OCI-LY3 (cell line): ENCODE measurements at regions not wholly inside any gene's neighbourhood (a gene's known extent, or its start where the extent isn't known, plus 50 kb on each side); places are given as distances from the start of the nearest gene placed in this dataset.

ENCODE experiments used
- H2AFZ ChIP-seq: fragments of 200-600, 300-600 bp; shearing (Covaris generic); 2 replicates; pipeline ENCODE4 v1.6.0; 2014; ENCODE audit warnings: antibody characterized with exemption, low read depth, low read length
- H3K27ac ChIP-seq: fragments of 200-600, 300-600 bp; sonication (generic); 2 replicates; pipeline ENCODE4 v1.5.1; 2014; ENCODE audit warnings: mild to moderate bottlenecking, low read length, moderate library complexity, mixed read lengths
- H3K27me3 ChIP-seq: fragments of 200-600, 300-600 bp; sonication (generic); 2 replicates; pipeline ENCODE4 v1.6.1; 2014; ENCODE audit warnings: low read depth, low read length, mixed read lengths
- H3K36me3 ChIP-seq: fragments of 200-600, 300-600 bp; sonication (generic); replicated peaks from 2 replicates; pipeline ENCODE3; 2014; ENCODE audit warnings: low read depth, low read length, mixed read lengths
- H3K4me1 ChIP-seq: fragments of 300-600, 200-600 bp; sonication (generic); 2 replicates; pipeline ENCODE4 v1.6.1; 2014; ENCODE audit warnings: low read length, mixed read lengths
- H3K4me2 ChIP-seq: fragments of 200-600, 300-600 bp; sonication (generic); 2 replicates; pipeline ENCODE4 v1.6.1; 2014; ENCODE audit warnings: low read length, mixed read lengths
- H3K4me3 ChIP-seq: fragments of 300-600, 200-600 bp; sonication (generic); 2 replicates; pipeline ENCODE4 v1.5.1; 2014; ENCODE audit warnings: antibody characterized with exemption, mild to moderate bottlenecking, low read length, moderate library complexity
- H3K79me2 ChIP-seq: fragments of 300-600, 200-600 bp; shearing (Covaris generic); 2 replicates; pipeline ENCODE4 v1.6.1; 2014; ENCODE audit warnings: mild to moderate bottlenecking, low read length, mixed read lengths
- H3K9ac ChIP-seq: fragments of 300-600, 200-600 bp; shearing (Covaris generic); 2 replicates; pipeline ENCODE4 v1.6.0; 2014; ENCODE audit warnings: mild to moderate bottlenecking, low read length, moderate library complexity
- H3K9me3 ChIP-seq: fragments of 200-600, 300-600 bp; shearing (Covaris generic); 2 replicates; pipeline ENCODE4 v1.6.1; 2014; ENCODE audit warnings: low read length, mixed read lengths; ENCODE audit not compliant: insufficient read depth
- H4K20me1 ChIP-seq: fragments of 200-600, 300-600 bp; sonication (generic); 2 replicates; pipeline ENCODE4 v1.6.1; 2016; ENCODE audit warnings: low read length, mixed read lengths; ENCODE audit not compliant: insufficient read depth
- EZH2phosphoT487 ChIP-seq: fragments of 200-600 bp; shearing (Covaris generic); IDR thresholded peaks from 2 replicates; pipeline ENCODE4 v1.6.1; 2018; ENCODE audit warnings: antibody characterized with exemption, mixed run types, low read depth
- TF ChIP-seq, protein P1 (sequence below): fragments of 200-600, 300-600 bp; sonication (generic); IDR thresholded peaks from 2 replicates; pipeline ENCODE4 v1.5.1; 2014; ENCODE audit warnings: antibody characterized with exemption, low read length, low read depth

DNA sequence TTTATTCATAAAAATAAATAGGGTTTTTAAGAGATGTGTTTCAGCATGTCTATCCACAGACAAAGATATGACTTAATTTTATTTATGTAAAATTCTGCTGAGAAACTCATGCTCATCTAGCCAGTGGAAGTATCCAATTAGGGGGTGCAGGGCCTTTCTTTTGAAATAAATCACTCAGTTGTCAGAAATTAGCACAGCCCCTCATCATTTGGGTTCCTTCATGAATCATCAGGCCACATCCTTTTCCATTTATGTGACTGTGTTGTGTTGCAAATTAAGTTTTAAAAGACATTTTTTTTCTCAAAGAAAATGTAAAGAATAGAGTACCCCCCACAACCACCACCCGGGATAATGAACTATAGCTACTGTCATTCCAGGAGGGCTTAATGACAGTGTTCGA lies 185.8 kb downstream of the NRP2 start:
- Histone ChIP-seq H4K20me1 (no peaks in the 10 kb centered on the region), H3K27ac (no peak overlapping the region), H3K27me3 (0 out of 2 replicates have a peak, but pooled peaks cover 7% of the 10 kb centered on the region), H3K36me3 (no peaks in the 10 kb centered on the region), H3K4me2 (no peak overlapping the region), H2AFZ (no peak overlapping the region), H3K9ac (no peak overlapping the region), H3K79me2 (no peaks in the 10 kb centered on the region), H3K4me1 (peaks cover 11% of the 10 kb centered on the region), H3K4me3 (no peak overlapping the region), H3K9me3 (no peaks in the 10 kb centered on the region)
- no peak for TF ChIP-seq EZH2phosphoT487
- TF ChIP-seq, protein P1, sequence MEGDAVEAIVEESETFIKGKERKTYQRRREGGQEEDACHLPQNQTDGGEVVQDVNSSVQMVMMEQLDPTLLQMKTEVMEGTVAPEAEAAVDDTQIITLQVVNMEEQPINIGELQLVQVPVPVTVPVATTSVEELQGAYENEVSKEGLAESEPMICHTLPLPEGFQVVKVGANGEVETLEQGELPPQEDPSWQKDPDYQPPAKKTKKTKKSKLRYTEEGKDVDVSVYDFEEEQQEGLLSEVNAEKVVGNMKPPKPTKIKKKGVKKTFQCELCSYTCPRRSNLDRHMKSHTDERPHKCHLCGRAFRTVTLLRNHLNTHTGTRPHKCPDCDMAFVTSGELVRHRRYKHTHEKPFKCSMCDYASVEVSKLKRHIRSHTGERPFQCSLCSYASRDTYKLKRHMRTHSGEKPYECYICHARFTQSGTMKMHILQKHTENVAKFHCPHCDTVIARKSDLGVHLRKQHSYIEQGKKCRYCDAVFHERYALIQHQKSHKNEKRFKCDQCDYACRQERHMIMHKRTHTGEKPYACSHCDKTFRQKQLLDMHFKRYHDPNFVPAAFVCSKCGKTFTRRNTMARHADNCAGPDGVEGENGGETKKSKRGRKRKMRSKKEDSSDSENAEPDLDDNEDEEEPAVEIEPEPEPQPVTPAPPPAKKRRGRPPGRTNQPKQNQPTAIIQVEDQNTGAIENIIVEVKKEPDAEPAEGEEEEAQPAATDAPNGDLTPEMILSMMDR = no peak

DNA sequence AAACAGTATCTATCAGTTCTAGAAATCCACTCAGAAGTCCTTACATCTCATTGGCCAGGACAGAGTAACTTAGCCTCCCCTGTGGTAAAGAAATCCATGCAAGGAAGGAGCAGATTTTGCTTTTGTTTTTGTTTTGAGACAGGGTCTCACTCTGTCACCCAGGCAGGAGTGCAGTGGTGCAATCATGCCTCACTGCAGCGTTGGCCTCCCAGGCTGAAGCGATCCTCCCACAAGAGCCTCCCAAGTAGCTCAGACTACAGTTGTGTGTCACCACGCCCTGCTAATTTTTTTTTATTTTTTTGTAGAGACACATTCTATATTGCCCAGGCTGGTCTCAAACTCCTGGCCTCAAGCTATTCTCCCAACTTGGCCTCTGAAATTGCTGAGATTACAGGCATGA lies 185.1 kb downstream of the NRP2 start:
- no peaks in the 10 kb centered on the region for H3K9me3 ChIP-seq
- no peaks in the 10 kb centered on the region for H4K20me1 ChIP-seq
- H3K27ac ChIP-seq = no peak overlapping the region
- H3K4me2 ChIP-seq = no peak overlapping the region
- H3K36me3 ChIP-seq = no peaks in the 10 kb centered on the region
- no peak for TF ChIP-seq EZH2phosphoT487
- TF ChIP-seq, protein P1 = no peak
- H3K4me3 ChIP-seq = no peak overlapping the region
- peaks cover 11% of the 10 kb centered on the region for H3K4me1 ChIP-seq
- H3K27me3 ChIP-seq = 0 out of 2 replicates have a peak, but pooled peaks cover 7% of the 10 kb centered on the region
- H3K79me2 ChIP-seq = no peaks in the 10 kb centered on the region
- H2AFZ ChIP-seq = no peak overlapping the region
- H3K9ac ChIP-seq = no peak overlapping the region

- Histone ChIP-seq H3K4me3 (no peak overlapping the region), H3K9ac (no peak overlapping the region), H3K79me2 (no peaks in the 10 kb centered on the region), H3K4me1 (peaks cover 11% of the 10 kb centered on the region), H3K27me3 (0 out of 2 replicates have a peak, but pooled peaks cover 7% of the 10 kb centered on the region), H4K20me1 (no peaks in the 10 kb centered on the region), H3K9me3 (no peaks in the 10 kb centered on the region), H3K27ac (no peak overlapping the region), H3K36me3 (no peaks in the 10 kb centered on the region), H2AFZ (no peak overlapping the region), H3K4me2 (no peak overlapping the region)
- TF ChIP-seq, protein P1 = no peak
- no peak for TF ChIP-seq EZH2phosphoT487
Measured at GRCh38 chr2:205865905-205866441, 183.7 kb downstream of the NRP2 start.

GRCh38 chr2:205865056-205865455 lies 182.8 kb downstream of the NRP2 start:
- Histone ChIP-seq H3K36me3 (no peaks in the 10 kb centered on the region), H3K27me3 (0 out of 2 replicates have a peak, but pooled peaks cover 7% of the 10 kb centered on the region), H4K20me1 (no peaks in the 10 kb centered on the region), H2AFZ (no peak overlapping the region), H3K4me1 (peaks cover 11% of the 10 kb centered on the region), H3K27ac (no peak overlapping the region), H3K4me2 (no peak overlapping the region), H3K9me3 (no peaks in the 10 kb centered on the region), H3K4me3 (no peak overlapping the region), H3K79me2 (no peaks in the 10 kb centered on the region), H3K9ac (no peak overlapping the region)
- TF ChIP-seq, protein P1 = no peak
- TF ChIP-seq EZH2phosphoT487 = no peak
